Testis (tissue), 2 donors: ENCODE measurements at regions not wholly inside any gene's neighbourhood (a gene's known extent, or its start where the extent isn't known, plus 50 kb on each side); places are given as distances from the start of the nearest gene placed in this dataset.

Experiments
- DNase-seq: peaks from one replicate; pipeline ENCODE4 v3.0.0-alpha.2; 2019
- H3K27ac ChIP-seq, 2 donors: fragments of 200-600 bp; sonication (generic); one replicate each; pipeline ENCODE4 v1.5.1; 2019
- H3K27me3 ChIP-seq: fragments of 200-600 bp; sonication (generic); one replicate; pipeline ENCODE4 v1.5.1; 2019
- H3K36me3 ChIP-seq: fragments of 200-600 bp; sonication (generic); one replicate; pipeline ENCODE4 v1.5.1; 2017; ENCODE audit warnings: low read depth; ENCODE audit errors: missing control alignments
- H3K4me1 ChIP-seq: fragments of 200-600 bp; sonication (generic); one replicate; pipeline ENCODE4 v1.5.1; 2019
- H3K4me3 ChIP-seq, 2 donors: fragments of 200-600 bp; sonication (generic); one replicate each; pipeline ENCODE4 v1.5.1; 2017 to 2019
- H3K9me3 ChIP-seq: fragments of 200-600 bp; sonication (generic); one replicate; pipeline ENCODE4 v1.5.1; 2017
- CTCF ChIP-seq, 3 experiments: fragments of 450-650 bp in 2 of 3; fragments of 200-600 bp in 1 of 3; sonication (generic) in 1 of 3; IDR thresholded peaks; one replicate each; pipeline ENCODE4 v1.5.1; 2016 to 2019; ENCODE audit warnings: antibody characterized with exemption in 3 of 3, mild to moderate bottlenecking in 2 of 3, moderate library complexity in 1 of 3
- POLR2A ChIP-seq: fragments of 450-650 bp; IDR thresholded peaks from one replicate; pipeline ENCODE4 v1.6.1; 2017; ENCODE audit warnings: antibody characterized with exemption, mild to moderate bottlenecking, moderate library complexity
- WGBS, 2 donors: methylation state at CpG; one replicate each; pipeline ENCODE4 v1.1.5; 2018; 5-methylcytosine and 5-hydroxymethylcytosine counted together
- intact Hi-C: fragments of 100-400 bp; cut with DNase I; formaldehyde crosslinking; loops from one replicate; pipeline ENCODE4 v1.15.1; 2023; ENCODE audit warnings: low total_unique reads

DNA sequence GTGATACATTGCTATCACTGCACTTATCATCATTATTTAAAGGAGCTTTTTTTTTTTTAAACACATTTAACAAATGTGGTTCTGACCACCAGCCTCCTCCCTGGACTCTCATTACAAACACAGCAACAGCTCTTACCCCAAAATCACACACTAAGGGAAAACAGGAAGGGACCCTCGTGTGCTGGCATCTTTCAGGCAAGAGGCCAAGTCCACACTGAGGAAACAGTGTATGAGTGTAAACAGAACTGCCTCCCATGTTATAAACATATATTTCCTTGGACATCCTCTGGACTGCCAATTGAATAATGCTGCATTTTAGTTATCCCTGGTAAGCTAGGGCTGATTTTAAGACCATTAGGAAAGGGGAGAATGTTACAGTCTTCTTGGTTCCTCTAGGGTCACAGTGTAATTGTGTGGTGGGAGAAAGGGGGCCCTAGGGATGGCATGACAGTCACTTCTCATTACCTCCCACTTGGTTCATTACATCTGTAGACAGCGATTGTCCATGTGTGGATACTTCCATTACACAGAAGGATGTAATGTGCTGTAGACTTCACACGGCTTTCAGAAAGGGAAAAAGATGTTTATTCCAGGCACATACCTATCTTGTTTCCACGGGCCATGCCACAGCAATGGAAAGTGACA lies 244.6 kb upstream of the TET2 start:
- Histone ChIP-seq H3K27ac (no peak overlapping the region), H3K4me1 (no peaks in the 10 kb centered on the region), H3K9me3 (no peaks in the 10 kb centered on the region), H3K27me3 (no peaks in the 10 kb centered on the region), H3K4me3 (no peak overlapping the region), H3K36me3 (no peaks in the 10 kb centered on the region)
- intact Hi-C loops = no loop called here
- TF ChIP-seq CTCF (IDR thresholded peaks at IDR 0.05) (no peak), POLR2A (no peak)
- DNase-seq = no peak
- WGBS, 2 donors = 72 to 75% methylated on average over 4 of the region's 4 CpGs

- Histone ChIP-seq H3K4me3 (no peak overlapping the region), H3K36me3 (no peaks in the 10 kb centered on the region), H3K27me3 (no peaks in the 10 kb centered on the region), H3K9me3 (no peaks in the 10 kb centered on the region), H3K4me1 (no peaks in the 10 kb centered on the region), H3K27ac (no peak overlapping the region)
- intact Hi-C loops = no loop called here
- WGBS, 2 donors = 73 to 86% methylated on average over 2 of the region's 2 CpGs
- TF ChIP-seq POLR2A (no peak), CTCF (IDR thresholded peaks at IDR 0.05) (no peak)
- no peak for DNase-seq
Observed at GRCh38 chr4:104905065-104905464, 241.6 kb upstream of the TET2 start.

DNA sequence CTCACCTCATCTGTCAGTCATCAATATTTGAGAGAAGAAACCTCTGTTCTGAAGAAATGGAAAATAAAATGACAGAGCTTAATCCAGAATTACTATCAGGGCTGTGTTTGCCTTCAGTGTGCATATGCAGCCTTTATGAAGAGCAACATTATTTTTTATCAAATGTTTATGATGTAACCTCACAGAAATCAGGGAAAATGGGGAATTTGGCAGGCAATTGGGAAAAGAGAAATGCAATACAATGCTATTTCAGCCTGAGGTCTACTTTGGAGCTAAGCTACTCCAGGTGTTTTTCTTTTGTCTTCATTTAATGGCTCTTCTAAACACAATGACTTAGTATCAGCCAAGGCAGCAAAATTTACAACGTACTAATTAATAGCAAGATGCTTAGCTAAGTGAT lies 241.1 kb upstream of the TET2 start:
- intact Hi-C loops = no loop called here
- no peak overlapping the region for H3K27ac ChIP-seq
- H3K36me3 ChIP-seq = no peaks in the 10 kb centered on the region
- no peak for DNase-seq
- no peaks in the 10 kb centered on the region for H3K27me3 ChIP-seq
- H3K4me3 ChIP-seq = no peak overlapping the region
- no peaks in the 10 kb centered on the region for H3K9me3 ChIP-seq
- WGBS, 2 donors = 60 to 75% methylated on average over 1 of the region's 1 CpG
- H3K4me1 ChIP-seq = no peaks in the 10 kb centered on the region
- no peak for TF ChIP-seq CTCF (IDR thresholded peaks at IDR 0.05)
- no peak for TF ChIP-seq POLR2A

DNA sequence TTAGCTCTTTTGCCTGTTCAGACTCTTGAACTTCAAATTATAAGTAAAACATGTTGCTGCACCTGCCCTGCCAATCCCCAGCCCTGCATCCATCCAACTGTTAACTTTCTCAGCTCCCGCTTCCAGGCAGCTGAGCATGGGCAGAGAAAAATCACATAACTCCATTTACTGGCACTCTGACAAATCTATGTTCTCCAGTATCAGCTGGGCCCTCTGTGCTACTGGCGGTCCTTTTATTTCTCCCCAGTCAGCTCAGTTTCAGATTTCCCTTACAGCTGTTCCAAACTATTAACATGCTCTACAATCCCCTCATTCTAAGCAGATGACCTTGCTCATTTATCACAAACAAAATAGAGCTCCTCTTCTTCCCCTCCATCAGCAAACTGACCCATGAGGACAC lies 240.4 kb upstream of the TET2 start:
- no peak for DNase-seq
- no peaks in the 10 kb centered on the region for H3K27me3 ChIP-seq
- no peaks in the 10 kb centered on the region for H3K4me1 ChIP-seq
- H3K4me3 ChIP-seq = no peak overlapping the region
- 41 to 46% methylated on average over 2 of the region's 2 CpGs for WGBS, 2 donors
- no peak for TF ChIP-seq POLR2A
- no peak for TF ChIP-seq CTCF (IDR thresholded peaks at IDR 0.05)
- no peak overlapping the region for H3K27ac ChIP-seq
- no peaks in the 10 kb centered on the region for H3K9me3 ChIP-seq
- H3K36me3 ChIP-seq = no peaks in the 10 kb centered on the region
- intact Hi-C loops = no loop called here

DNA sequence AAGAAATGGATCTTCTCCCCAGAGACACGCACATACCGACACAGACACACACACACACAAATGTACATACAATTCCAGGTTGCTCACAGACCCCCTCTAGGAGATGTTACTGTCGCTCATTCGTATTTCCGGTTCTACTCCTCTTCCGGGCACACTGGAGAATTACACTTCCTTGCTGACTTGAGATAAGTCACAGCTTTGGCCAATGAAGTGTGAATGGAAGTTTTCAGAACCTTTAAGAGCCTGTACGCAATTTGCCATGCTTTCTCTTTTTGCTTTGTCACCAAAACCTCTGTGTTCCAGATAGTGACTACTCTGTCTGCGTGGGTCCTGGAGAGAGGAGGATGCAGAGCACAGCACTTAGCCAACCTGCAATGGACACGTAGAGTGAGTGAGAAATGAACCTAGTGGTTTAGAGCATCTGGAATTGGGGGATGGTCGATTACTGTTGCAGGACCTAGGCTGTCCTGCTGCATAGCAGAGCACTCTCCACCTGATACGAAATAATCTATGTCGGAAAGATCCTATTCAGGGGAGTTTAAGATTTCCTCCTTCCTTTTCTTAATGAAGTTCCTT lies 239.5 kb upstream of the TET2 start:
- intact Hi-C loops = no loop called here
- DNase-seq = no peak
- Histone ChIP-seq H3K9me3 (no peaks in the 10 kb centered on the region), H3K4me3 (no peak overlapping the region), H3K4me1 (no peaks in the 10 kb centered on the region), H3K36me3 (no peaks in the 10 kb centered on the region), H3K27me3 (no peaks in the 10 kb centered on the region), H3K27ac (no peak overlapping the region)
- TF ChIP-seq CTCF (IDR thresholded peaks at IDR 0.05) = no peak
- TF ChIP-seq POLR2A = no peak
- 84 to 86% methylated on average over 12 of the region's 12 CpGs for WGBS, 2 donors
